CD4-positive, alpha-beta T cell treated with Interleukin-1 beta for 1 hour (primary cell): ENCODE measurements at regions not wholly inside any gene's neighbourhood (a gene's known extent, or its start where the extent isn't known, plus 50 kb on each side); places are given as distances from the start of the nearest gene placed in this dataset.

ENCODE experiments used
- DNase-seq, 2 donors: peaks; one replicate each; pipeline ENCODE4 v3.0.0-alpha.2; 2020 to 2022

- no peak for DNase-seq
These were observed 113.6 kb downstream of the GALC start for GRCh38 chr14:87879389-87879788.

GRCh38 chr14:87878959-87879358 lies 114.0 kb downstream of the GALC start:
- DNase-seq, result no peak

- no peak for DNase-seq
These were observed 115.1 kb downstream of the GALC start for GRCh38 chr14:87877877-87878276.

GRCh38 chr14:87874676-87875075 lies 118.3 kb downstream of the GALC start:
- no peak for DNase-seq

GRCh38 chr14:87873741-87874140 lies 119.2 kb downstream of the GALC start:
- no peak for DNase-seq

- no peak for DNase-seq
These were observed 123.1 kb downstream of the GALC start for GRCh38 chr14:87869619-87870583.

GRCh38 chr14:87868920-87869319 lies 124.1 kb downstream of the GALC start:
- no peak for DNase-seq

- no peak for DNase-seq
These were observed 126.9 kb downstream of the GALC start for GRCh38 chr14:87866116-87866515.

- DNase-seq, result no peak
These were observed 128.4 kb downstream of the GALC start for GRCh38 chr14:87864356-87865270.

- no peak for DNase-seq
These were observed 129.9 kb downstream of the GALC start for GRCh38 chr14:87863047-87863446.

- DNase-seq, result no peak
These were observed 140.9 kb downstream of the GALC start for GRCh38 chr14:87852107-87852506.

GRCh38 chr14:87851190-87851589 lies 141.8 kb downstream of the GALC start:
- DNase-seq, result no peak

GRCh38 chr14:87847216-87847755 lies 145.7 kb downstream of the GALC start:
- DNase-seq, result no peak

- no peak for DNase-seq
These were observed 152.1 kb downstream of the GALC start for GRCh38 chr14:87840906-87841305.

- DNase-seq, result no peak
These were observed 154.1 kb downstream of the GALC start for GRCh38 chr14:87838931-87839330.

GRCh38 chr14:87837296-87837695 lies 155.7 kb downstream of the GALC start:
- DNase-seq, result no peak

- DNase-seq, result no peak
These were observed 158.4 kb downstream of the GALC start for GRCh38 chr14:87834594-87834993.

- no peak for DNase-seq
These were observed 160.0 kb downstream of the GALC start for GRCh38 chr14:87833026-87833425.

GRCh38 chr14:87830443-87831096 lies 162.4 kb downstream of the GALC start:
- no peak for DNase-seq

- no peak for DNase-seq
These were observed 163.4 kb downstream of the GALC start for GRCh38 chr14:87829543-87829942.

GRCh38 chr14:87824266-87824665 lies 168.7 kb downstream of the GALC start:
- no peak for DNase-seq

- no peak for DNase-seq
These were observed 176.6 kb downstream of the GALC start for GRCh38 chr14:87816416-87816815.

- DNase-seq, result no peak
These were observed 177.9 kb downstream of the GALC start for GRCh38 chr14:87815121-87815520.
